ENCODE measurements at regions not wholly inside any gene's neighbourhood (a gene's known extent, or its start where the extent isn't known, plus 50 kb on each side); places are given as distances from the start of the nearest gene placed in this dataset.

DNA sequence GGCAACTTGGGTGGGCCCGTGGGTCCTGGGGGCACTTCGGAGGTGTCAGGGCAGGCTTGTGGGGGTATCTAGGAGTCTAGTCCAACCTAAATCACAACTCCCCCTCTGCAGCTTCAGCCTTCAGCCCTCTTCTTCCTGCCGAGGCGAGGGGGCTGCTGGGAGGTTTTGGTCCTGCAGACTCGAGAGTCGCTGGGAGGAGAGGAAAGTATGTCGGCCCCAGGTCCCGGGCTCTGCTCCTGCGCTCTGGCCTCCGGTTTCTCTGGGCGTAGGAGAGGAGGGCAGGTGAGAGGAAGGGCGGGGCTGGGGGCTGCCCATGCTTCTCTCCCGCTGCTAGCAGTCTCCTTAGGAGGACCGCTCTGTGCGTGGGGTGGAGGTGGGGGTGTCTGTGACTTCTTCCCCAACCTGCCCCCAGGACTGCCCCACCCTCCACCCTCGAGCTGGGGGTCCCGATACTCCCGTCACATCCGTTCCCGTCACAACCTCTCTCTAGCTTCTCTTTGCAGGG lies 139.8 kb upstream of the COL5A1 start:
- intact Hi-C loops (cut with DNase I): no loop called here
- 37% methylated on average over 20 of the region's 20 CpGs for WGBS

DNA sequence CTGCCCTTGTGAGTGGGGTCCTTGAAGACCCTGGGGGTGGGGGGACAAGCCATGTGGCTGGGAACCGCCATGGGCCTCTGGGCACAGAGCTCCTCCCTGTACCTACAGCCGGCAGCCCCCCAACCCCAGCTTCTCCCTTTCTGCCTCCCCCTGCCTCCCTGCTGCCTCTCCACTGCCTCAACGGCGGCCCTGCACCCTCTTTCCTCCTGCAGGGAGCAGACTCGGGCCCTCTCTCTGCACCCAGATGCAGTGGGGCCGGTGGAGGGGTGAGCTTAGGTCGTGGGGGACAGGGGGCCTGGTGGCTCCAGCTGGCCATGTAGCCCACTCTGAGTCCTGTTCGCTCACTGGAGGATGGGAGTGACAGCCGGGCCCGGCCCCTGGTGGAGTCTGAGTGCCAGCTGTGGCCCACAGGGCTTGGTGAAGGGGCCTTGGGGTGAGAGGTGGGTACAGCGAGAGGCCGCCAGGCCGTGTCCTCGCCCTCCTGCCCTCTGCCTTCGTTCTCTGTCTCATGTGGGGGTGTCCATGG lies 139.3 kb upstream of the COL5A1 start:
- DNase-seq (ENCODE audit: low spot score): no peak
- Histone ChIP-seq H3K27me3 (replicated peaks; ENCODE audit: insufficient read depth) (peaks cover 17% of the 10 kb centered on the region), H3K4me3 (no peak overlapping the region), H3K9me3 (no peaks in the 10 kb centered on the region), H3K36me3 (no peaks in the 10 kb centered on the region), H3K27ac (no peak overlapping the region), H3K4me1 (replicated peaks) (no peaks in the 10 kb centered on the region)
- WGBS: 75% methylated on average over 15 of the region's 15 CpGs
- TF ChIP-seq POLR2AphosphoS5 (IDR thresholded peaks at IDR 0.05) (no peak), POLR2A (IDR thresholded peaks at IDR 0.05) (no peak)
- TF ChIP-seq, protein P1, sequence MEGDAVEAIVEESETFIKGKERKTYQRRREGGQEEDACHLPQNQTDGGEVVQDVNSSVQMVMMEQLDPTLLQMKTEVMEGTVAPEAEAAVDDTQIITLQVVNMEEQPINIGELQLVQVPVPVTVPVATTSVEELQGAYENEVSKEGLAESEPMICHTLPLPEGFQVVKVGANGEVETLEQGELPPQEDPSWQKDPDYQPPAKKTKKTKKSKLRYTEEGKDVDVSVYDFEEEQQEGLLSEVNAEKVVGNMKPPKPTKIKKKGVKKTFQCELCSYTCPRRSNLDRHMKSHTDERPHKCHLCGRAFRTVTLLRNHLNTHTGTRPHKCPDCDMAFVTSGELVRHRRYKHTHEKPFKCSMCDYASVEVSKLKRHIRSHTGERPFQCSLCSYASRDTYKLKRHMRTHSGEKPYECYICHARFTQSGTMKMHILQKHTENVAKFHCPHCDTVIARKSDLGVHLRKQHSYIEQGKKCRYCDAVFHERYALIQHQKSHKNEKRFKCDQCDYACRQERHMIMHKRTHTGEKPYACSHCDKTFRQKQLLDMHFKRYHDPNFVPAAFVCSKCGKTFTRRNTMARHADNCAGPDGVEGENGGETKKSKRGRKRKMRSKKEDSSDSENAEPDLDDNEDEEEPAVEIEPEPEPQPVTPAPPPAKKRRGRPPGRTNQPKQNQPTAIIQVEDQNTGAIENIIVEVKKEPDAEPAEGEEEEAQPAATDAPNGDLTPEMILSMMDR (IDR thresholded peaks at IDR 0.05): no peak
- intact Hi-C loops (cut with DNase I): no loop called here

More for the DNA sequence above, 139.8 kb upstream of the COL5A1 start:
- Histone ChIP-seq H3K9me3 (no peaks in the 10 kb centered on the region), H3K36me3 (no peaks in the 10 kb centered on the region), H3K27me3 (replicated peaks; ENCODE audit: insufficient read depth) (peaks cover 17% of the 10 kb centered on the region), H3K4me1 (replicated peaks) (no peaks in the 10 kb centered on the region), H3K27ac (no peak overlapping the region), H3K4me3 (no peak overlapping the region)
- TF ChIP-seq, protein P1 (IDR thresholded peaks at IDR 0.05): no peak
- TF ChIP-seq POLR2AphosphoS5 (IDR thresholded peaks at IDR 0.05) (no peak), POLR2A (IDR thresholded peaks at IDR 0.05) (no peak)
- DNase-seq (ENCODE audit: low spot score): no peak

DNA sequence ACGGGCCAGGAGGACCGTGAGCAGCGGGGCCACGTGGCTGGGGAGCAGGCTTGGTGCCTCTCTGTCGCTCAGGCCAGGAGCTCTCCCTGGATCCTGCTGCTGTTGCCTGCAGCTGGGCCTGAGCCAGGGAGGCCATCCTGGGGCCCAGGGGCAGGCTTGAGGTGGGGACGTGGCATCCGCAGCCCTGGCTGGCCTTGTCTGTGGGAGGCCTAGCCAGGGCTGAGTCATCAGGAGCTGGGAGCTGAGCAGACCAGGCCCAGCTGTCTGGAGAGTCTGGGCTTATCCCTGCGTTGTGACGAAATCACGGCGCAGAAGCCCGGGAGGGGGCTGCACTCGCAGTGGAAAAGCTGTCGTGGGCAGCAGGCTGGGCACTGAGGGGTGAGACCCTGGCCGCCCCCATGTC lies 138.8 kb upstream of the COL5A1 start:
- Histone ChIP-seq H3K27ac (no peak overlapping the region), H3K36me3 (no peaks in the 10 kb centered on the region), H3K27me3 (replicated peaks; ENCODE audit: insufficient read depth) (peaks cover 17% of the 10 kb centered on the region), H3K9me3 (no peaks in the 10 kb centered on the region), H3K4me3 (no peak overlapping the region), H3K4me1 (replicated peaks) (no peaks in the 10 kb centered on the region)
- TF ChIP-seq POLR2A (IDR thresholded peaks at IDR 0.05) (no peak), POLR2AphosphoS5 (IDR thresholded peaks at IDR 0.05) (no peak)
- TF ChIP-seq, protein P1 (IDR thresholded peaks at IDR 0.05): no peak
- WGBS: 46% methylated on average over 15 of the region's 15 CpGs
- no peak for DNase-seq (ENCODE audit: low spot score)
- intact Hi-C loops (cut with DNase I): no loop called here

DNA sequence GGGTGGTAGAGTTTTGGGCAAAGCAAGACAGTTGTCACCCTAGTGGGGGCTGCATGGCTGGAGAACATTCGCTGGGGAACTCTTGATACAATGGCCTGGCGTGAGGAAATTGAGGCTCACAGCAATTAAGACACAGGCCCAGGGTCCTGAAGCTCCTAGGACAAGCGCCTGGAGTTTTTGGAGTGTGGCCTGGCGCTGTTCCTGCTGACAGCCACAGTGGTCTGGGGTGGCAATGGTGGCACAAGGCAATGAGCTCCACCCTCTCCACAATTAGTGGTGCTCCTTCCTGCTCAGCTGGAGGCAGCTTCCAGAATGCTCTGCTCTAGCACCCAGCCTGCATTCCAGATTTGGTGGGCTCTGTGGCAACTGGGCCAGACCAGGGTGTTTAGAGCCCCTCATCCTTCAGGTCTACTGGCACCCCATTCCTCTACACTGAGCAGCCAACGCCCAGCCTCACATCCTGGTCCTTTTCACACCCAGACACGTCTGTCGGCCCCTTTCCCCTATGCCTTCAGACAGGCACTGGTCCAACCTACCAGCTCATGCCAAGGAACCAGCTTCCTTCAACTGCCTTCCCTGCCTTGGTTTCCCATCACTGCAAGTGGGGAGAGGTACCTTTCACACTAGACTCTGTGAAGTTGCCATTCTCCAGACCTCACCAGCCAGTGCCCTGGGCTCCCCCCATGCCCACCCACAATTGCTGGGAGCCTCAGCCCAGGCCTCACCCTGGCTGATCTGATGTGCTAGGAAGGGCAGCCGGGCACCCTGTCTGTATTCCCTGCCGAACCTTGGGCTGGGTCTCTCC lies 138.1 kb upstream of the COL5A1 start:
- no peak for DNase-seq (ENCODE audit: low spot score)
- Histone ChIP-seq H3K27me3 (replicated peaks; ENCODE audit: insufficient read depth) (peaks cover 17% of the 10 kb centered on the region), H3K4me1 (replicated peaks) (no peaks in the 10 kb centered on the region), H3K27ac (no peak overlapping the region), H3K36me3 (no peaks in the 10 kb centered on the region), H3K4me3 (no peak overlapping the region), H3K9me3 (no peaks in the 10 kb centered on the region)
- intact Hi-C loops (cut with DNase I): no loop called here
- 88% methylated on average over 9 of the region's 9 CpGs for WGBS
- TF ChIP-seq POLR2AphosphoS5 (IDR thresholded peaks at IDR 0.05): no peak
- TF ChIP-seq POLR2A (IDR thresholded peaks at IDR 0.05): no peak
- TF ChIP-seq, protein P1 (IDR thresholded peaks at IDR 0.05): no peak

DNA sequence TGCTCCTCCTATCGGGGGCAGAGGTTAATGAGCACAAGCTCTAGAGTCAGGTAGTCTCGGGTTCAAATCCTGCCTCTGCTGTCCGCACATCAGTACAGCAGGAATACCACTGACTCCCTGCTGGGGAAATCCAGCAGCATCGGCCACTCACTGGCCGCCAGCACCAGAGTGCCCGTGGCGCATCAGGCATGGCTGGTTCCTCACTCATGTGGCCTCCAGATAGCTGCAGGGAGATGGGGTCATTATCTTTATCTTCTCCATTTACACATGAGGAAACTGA lies 137.6 kb upstream of the COL5A1 start:
- Histone ChIP-seq H3K9me3 (no peaks in the 10 kb centered on the region), H3K27me3 (replicated peaks; ENCODE audit: insufficient read depth) (peaks cover 17% of the 10 kb centered on the region), H3K36me3 (no peaks in the 10 kb centered on the region), H3K4me1 (replicated peaks) (no peaks in the 10 kb centered on the region), H3K27ac (no peak overlapping the region), H3K4me3 (no peak overlapping the region)
- TF ChIP-seq POLR2A (IDR thresholded peaks at IDR 0.05): no peak
- TF ChIP-seq, protein P1 (IDR thresholded peaks at IDR 0.05): no peak
- TF ChIP-seq POLR2AphosphoS5 (IDR thresholded peaks at IDR 0.05): no peak
- intact Hi-C loops (cut with DNase I): no loop called here
- DNase-seq (ENCODE audit: low spot score): no peak
- 98% methylated on average over 7 of the region's 7 CpGs for WGBS

Data from prostate gland (tissue), 2 donors.